Activated T-helper 1 cell treated with anti-CD3 and anti-CD28 coated beads, Interleukin-12 subunit alpha, Interleukin-12 subunit beta, Interleukin-2, Interleukin-4 antibody, amounts not matched to agents 30 ng/mL and 10 ng/mL and 1 ng/mL, durations not matched to agents 14 hours and 24 hours and 36 hours (primary cell): ENCODE measurements at regions not wholly inside any gene's neighbourhood (a gene's known extent, or its start where the extent isn't known, plus 50 kb on each side); places are given as distances from the start of the nearest gene placed in this dataset.
"Not testable (repeated sequence)": the region's sequence is repeated elsewhere in the genome, so short reads cannot be mapped to it uniquely, and the experiment has no call there.

Experiments used
- DNase-seq: peaks from one replicate; pipeline ENCODE4 v3.0.0; 2021; ENCODE audit warnings: low spot score
- H3K27ac Mint-ChIP-seq: one replicate; pipeline ENCODE4 v1.8.0; 2021; ENCODE audit warnings: mild to moderate bottlenecking, mixed read lengths
- H3K27me3 Mint-ChIP-seq: one replicate; pipeline ENCODE4 v1.8.0; 2022; ENCODE audit warnings: mild to moderate bottlenecking, moderate library complexity, mixed read lengths; ENCODE audit not compliant: insufficient read depth
- H3K36me3 Mint-ChIP-seq: one replicate; pipeline ENCODE4 v1.8.0; 2021; ENCODE audit warnings: low read depth, mixed read lengths
- H3K4me1 Mint-ChIP-seq: one replicate; pipeline ENCODE4 v1.8.0; 2021; ENCODE audit warnings: low read depth, mixed read lengths
- H3K4me3 Mint-ChIP-seq: one replicate; pipeline ENCODE4 v1.8.0; 2021; ENCODE audit warnings: mild to moderate bottlenecking, moderate library complexity, mixed read lengths
- H3K9me3 Mint-ChIP-seq: one replicate; pipeline ENCODE4 v1.8.0; 2021; ENCODE audit warnings: mixed read lengths
- intact Hi-C: fragments of 100-400 bp; cut with micrococcal nuclease; formaldehyde crosslinking; loops from one replicate; pipeline ENCODE4 v1.15.1; 2024

- peaks cover 7% of the 10 kb centered on the region for H3K36me3 Mint-ChIP-seq
- no peak for DNase-seq
- no peak overlapping the region for H3K27ac Mint-ChIP-seq
- intact Hi-C loops, result no loop called here
- peak overlapping the region; percentile 83 for H3K4me3 Mint-ChIP-seq
- H3K9me3 Mint-ChIP-seq, result no peaks in the 10 kb centered on the region
- H3K4me1 Mint-ChIP-seq, result peaks cover 23% of the 10 kb centered on the region
- peaks cover 67% of the 10 kb centered on the region for H3K27me3 Mint-ChIP-seq
These were observed 143.3 kb upstream of the GRK3 start for GRCh38 chr22:25420925-25421904.

GRCh38 chr22:25426530-25427308, 137.8 kb upstream of the GRK3 start:
- H3K27ac Mint-ChIP-seq, H3K36me3 Mint-ChIP-seq, DNase-seq, H3K4me1 Mint-ChIP-seq, H3K4me3 Mint-ChIP-seq, H3K9me3 Mint-ChIP-seq, intact Hi-C loops: not testable (repeated sequence)
- H3K27me3 Mint-ChIP-seq, result peaks cover 36% of the 10 kb centered on the region

- peaks cover 10% of the 10 kb centered on the region for H3K27me3 Mint-ChIP-seq
- H3K9me3 Mint-ChIP-seq, H3K36me3 Mint-ChIP-seq, H3K4me1 Mint-ChIP-seq, H3K27ac Mint-ChIP-seq, DNase-seq, intact Hi-C loops, H3K4me3 Mint-ChIP-seq: not testable (repeated sequence)
These were observed 132.7 kb upstream of the GRK3 start for GRCh38 chr22:25431637-25432342.

GRCh38 chr22:25433381-25433970, 131.0 kb upstream of the GRK3 start:
- intact Hi-C loops, H3K4me3 Mint-ChIP-seq, H3K36me3 Mint-ChIP-seq, H3K9me3 Mint-ChIP-seq, H3K27ac Mint-ChIP-seq, DNase-seq, H3K4me1 Mint-ChIP-seq, H3K27me3 Mint-ChIP-seq: not testable (repeated sequence)

GRCh38 chr22:25437414-25438160, 126.9 kb upstream of the GRK3 start:
- Mint-ChIP-seq H3K27ac (no peak overlapping the region), H3K4me3 (no peak overlapping the region), H3K9me3 (no peaks in the 10 kb centered on the region), H3K27me3 (peaks cover 7% of the 10 kb centered on the region), H3K36me3 (no peaks in the 10 kb centered on the region), H3K4me1 (peaks cover 5% of the 10 kb centered on the region)
- DNase-seq, result no peak
- intact Hi-C loops, result no loop called here

GRCh38 chr22:25447067-25447685, 117.3 kb upstream of the GRK3 start:
- Mint-ChIP-seq H3K4me1 (peaks cover 31% of the 10 kb centered on the region), H3K9me3 (no peaks in the 10 kb centered on the region), H3K36me3 (peaks cover 8% of the 10 kb centered on the region), H3K27ac (peak overlapping the region; percentile 94), H3K27me3 (no peaks in the 10 kb centered on the region), H3K4me3 (peak overlapping the region; percentile 95)
- no peak for DNase-seq
- intact Hi-C loops, result loop anchor here (5.0 kb wide), 3 partner anchors 115 to 365 kb away; partner anchors contain the start of gene GRK3

- intact Hi-C loops, result loop anchor here (1.0 to 5.0 kb wide), 8 partner anchors 44 to 366 kb away; partner anchors contain the start of gene GRK3
- H3K27me3 Mint-ChIP-seq, result no peaks in the 10 kb centered on the region
- peaks cover 38% of the 10 kb centered on the region for H3K4me1 Mint-ChIP-seq
- H3K36me3 Mint-ChIP-seq, result peaks cover 13% of the 10 kb centered on the region
- H3K9me3 Mint-ChIP-seq, result no peaks in the 10 kb centered on the region
- DNase-seq, result peak; percentile 83
- peak overlapping the region; percentile 94 for H3K27ac Mint-ChIP-seq
- H3K4me3 Mint-ChIP-seq, result peak overlapping the region; percentile 95
These were observed 116.6 kb upstream of the GRK3 start for GRCh38 chr22:25447686-25448434.

GRCh38 chr22:25448435-25449051, 115.9 kb upstream of the GRK3 start:
- intact Hi-C loops, result loop anchor here (1.0 to 5.0 kb wide), 8 partner anchors 44 to 366 kb away; partner anchors contain the start of gene GRK3
- no peaks in the 10 kb centered on the region for H3K9me3 Mint-ChIP-seq
- DNase-seq, result no peak
- H3K36me3 Mint-ChIP-seq, result peaks cover 14% of the 10 kb centered on the region
- H3K4me3 Mint-ChIP-seq, result peak overlapping the region; percentile 95
- peak overlapping the region; percentile 94 for H3K27ac Mint-ChIP-seq
- H3K4me1 Mint-ChIP-seq, result peaks cover 42% of the 10 kb centered on the region
- no peaks in the 10 kb centered on the region for H3K27me3 Mint-ChIP-seq

GRCh38 chr22:25449781-25450317, 114.6 kb upstream of the GRK3 start:
- peak overlapping the region; percentile 95 for H3K4me3 Mint-ChIP-seq
- peak overlapping the region; percentile 57 for H3K27ac Mint-ChIP-seq
- DNase-seq, result no peak
- no peaks in the 10 kb centered on the region for H3K27me3 Mint-ChIP-seq
- intact Hi-C loops, result loop anchor here (2.0 to 5.0 kb wide), 4 partner anchors 112 to 368 kb away; partner anchors contain the start of gene GRK3
- H3K36me3 Mint-ChIP-seq, result peaks cover 23% of the 10 kb centered on the region
- H3K9me3 Mint-ChIP-seq, result no peaks in the 10 kb centered on the region
- H3K4me1 Mint-ChIP-seq, result peaks cover 51% of the 10 kb centered on the region

GRCh38 chr22:25451480-25452114, 112.9 kb upstream of the GRK3 start:
- Mint-ChIP-seq H3K36me3 (peaks cover 27% of the 10 kb centered on the region), H3K4me1 (peaks cover 56% of the 10 kb centered on the region), H3K9me3 (no peaks in the 10 kb centered on the region), H3K4me3 (peak overlapping the region; percentile 62), H3K27me3 (no peaks in the 10 kb centered on the region), H3K27ac (peak overlapping the region; percentile 35)
- intact Hi-C loops, result loop anchor here (2.0 kb wide), 1 partner anchor 37 kb away; no protein-coding TSS in a partner anchor
- DNase-seq, result no peak
